Rectal smooth muscle tissue (tissue), 1 donor: ENCODE measurements at regions not wholly inside any gene's neighbourhood (a gene's known extent, or its start where the extent isn't known, plus 50 kb on each side); places are given as distances from the start of the nearest gene placed in this dataset.

Experiments
- H3K27ac ChIP-seq: one replicate; pipeline ENCODE4 v1.7.0; 2013; ENCODE audit warnings: low read depth, low read length, inconsistent platforms
- H3K27me3 ChIP-seq: one replicate; pipeline ENCODE4 v1.7.0; 2013; ENCODE audit warnings: low read length; ENCODE audit not compliant: control insufficient read depth, insufficient read depth
- H3K36me3 ChIP-seq: one replicate; pipeline ENCODE4 v1.7.0; 2013; ENCODE audit warnings: low read length; ENCODE audit not compliant: control insufficient read depth, insufficient read depth
- H3K4me1 ChIP-seq: one replicate; pipeline ENCODE4 v1.7.0; 2013; ENCODE audit warnings: low read length; ENCODE audit not compliant: control insufficient read depth, insufficient read depth
- H3K4me3 ChIP-seq: one replicate; pipeline ENCODE4 v1.7.0; 2013; ENCODE audit warnings: low read length
- H3K9ac ChIP-seq: one replicate; pipeline ENCODE4 v1.7.0; 2013; ENCODE audit warnings: low read length

GRCh38 chr20:2244523-2244922 is 51.3 kb upstream of the TGM3 start:
- Histone ChIP-seq H3K36me3 (no peaks in the 10 kb centered on the region), H3K4me1 (no peaks in the 10 kb centered on the region), H3K27me3 (no peaks in the 10 kb centered on the region), H3K9ac (no peak overlapping the region), H3K4me3 (no peak overlapping the region), H3K27ac (no peak overlapping the region)

- H3K4me1 ChIP-seq = no peaks in the 10 kb centered on the region
- no peak overlapping the region for H3K4me3 ChIP-seq
- no peaks in the 10 kb centered on the region for H3K36me3 ChIP-seq
- no peak overlapping the region for H3K9ac ChIP-seq
- H3K27ac ChIP-seq = no peak overlapping the region
- H3K27me3 ChIP-seq = no peaks in the 10 kb centered on the region
These were observed 50.8 kb upstream of the TGM3 start for GRCh38 chr20:2244993-2245392.

GRCh38 chr20:2245637-2246036 is 50.2 kb upstream of the TGM3 start:
- no peak overlapping the region for H3K9ac ChIP-seq
- no peaks in the 10 kb centered on the region for H3K36me3 ChIP-seq
- no peaks in the 10 kb centered on the region for H3K4me1 ChIP-seq
- no peak overlapping the region for H3K4me3 ChIP-seq
- no peaks in the 10 kb centered on the region for H3K27me3 ChIP-seq
- H3K27ac ChIP-seq = no peak overlapping the region
